Chondrocyte (in vitro differentiated cells): ENCODE measurements at regions not wholly inside any gene's neighbourhood (a gene's known extent, or its start where the extent isn't known, plus 50 kb on each side); places are given as distances from the start of the nearest gene placed in this dataset.

Experiments used
- DNase-seq: peaks from one replicate; pipeline ENCODE4 v3.0.0; 2021; ENCODE audit warnings: mixed read lengths, low spot score
- H3K27ac Mint-ChIP-seq: one replicate; pipeline ENCODE4 v1.8.0; 2021; ENCODE audit warnings: mild to moderate bottlenecking, moderate library complexity, mixed read lengths; ENCODE audit not compliant: unreplicated experiment
- H3K27me3 Mint-ChIP-seq: 2 replicates; pipeline ENCODE4 v1.8.0; 2021; ENCODE audit warnings: low read depth, mixed read lengths
- H3K36me3 Mint-ChIP-seq: 2 replicates; pipeline ENCODE4 v1.8.0; 2021; ENCODE audit warnings: low read depth, mixed read lengths
- H3K4me1 Mint-ChIP-seq: 2 replicates; pipeline ENCODE4 v1.8.0; 2021; ENCODE audit warnings: low read depth, mild to moderate bottlenecking, mixed read lengths
- H3K4me3 Mint-ChIP-seq: one replicate; pipeline ENCODE4 v1.8.0; 2021; ENCODE audit warnings: mild to moderate bottlenecking, moderate library complexity, mixed read lengths; ENCODE audit not compliant: unreplicated experiment
- H3K9me3 Mint-ChIP-seq: 2 replicates; pipeline ENCODE4 v1.8.0; 2021; ENCODE audit warnings: low read depth, mixed read lengths
- CTCF ChIP-seq: fragments of 200-600 bp; sonication (generic); IDR thresholded peaks from 2 replicates; pipeline ENCODE4 v1.5.0; 2021; ENCODE audit warnings: antibody characterized with exemption, mild to moderate bottlenecking, moderate library complexity

- H3K27ac Mint-ChIP-seq = no peak overlapping the region
- no peak overlapping the region for H3K4me3 Mint-ChIP-seq
- peaks cover 24% of the 10 kb centered on the region for H3K9me3 Mint-ChIP-seq
- no peaks in the 10 kb centered on the region for H3K4me1 Mint-ChIP-seq
- no peaks in the 10 kb centered on the region for H3K27me3 Mint-ChIP-seq
- TF ChIP-seq CTCF = no peak
- no peaks in the 10 kb centered on the region for H3K36me3 Mint-ChIP-seq
- no peak for DNase-seq
Measured at GRCh38 chr2:52844701-52845423, 922.7 kb upstream of the CHAC2 start.

- no peaks in the 10 kb centered on the region for H3K27me3 Mint-ChIP-seq
- H3K4me3 Mint-ChIP-seq = no peak overlapping the region
- H3K27ac Mint-ChIP-seq = no peak overlapping the region
- no peaks in the 10 kb centered on the region for H3K36me3 Mint-ChIP-seq
- no peak for DNase-seq
- H3K9me3 Mint-ChIP-seq = no peaks in the 10 kb centered on the region
- TF ChIP-seq CTCF = no peak
- H3K4me1 Mint-ChIP-seq = no peaks in the 10 kb centered on the region
Measured at GRCh38 chr2:52835909-52836308, 931.7 kb upstream of the CHAC2 start.

DNA sequence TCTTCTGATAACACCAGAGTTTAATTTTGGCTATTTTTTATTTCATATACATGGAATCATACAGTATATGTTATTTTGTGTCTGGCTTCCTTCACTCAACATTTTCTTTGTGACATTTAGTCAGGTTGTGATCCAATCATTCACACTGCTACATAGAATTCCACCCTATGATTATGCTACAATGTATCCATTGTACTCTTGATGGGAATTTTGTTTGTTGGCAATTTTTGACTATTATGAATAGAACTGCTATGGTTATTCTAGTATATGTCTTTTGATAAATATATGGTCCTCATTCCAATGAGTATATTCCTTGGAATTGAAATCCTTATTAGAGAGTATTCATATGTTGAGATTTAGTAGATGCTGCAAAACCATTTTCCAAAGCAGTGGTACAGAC lies 936.4 kb upstream of the CHAC2 start:
- H3K9me3 Mint-ChIP-seq = no peaks in the 10 kb centered on the region
- no peaks in the 10 kb centered on the region for H3K36me3 Mint-ChIP-seq
- no peak for TF ChIP-seq CTCF
- no peak overlapping the region for H3K27ac Mint-ChIP-seq
- no peaks in the 10 kb centered on the region for H3K4me1 Mint-ChIP-seq
- no peak overlapping the region for H3K4me3 Mint-ChIP-seq
- peaks cover 5% of the 10 kb centered on the region for H3K27me3 Mint-ChIP-seq
- no peak for DNase-seq

DNA sequence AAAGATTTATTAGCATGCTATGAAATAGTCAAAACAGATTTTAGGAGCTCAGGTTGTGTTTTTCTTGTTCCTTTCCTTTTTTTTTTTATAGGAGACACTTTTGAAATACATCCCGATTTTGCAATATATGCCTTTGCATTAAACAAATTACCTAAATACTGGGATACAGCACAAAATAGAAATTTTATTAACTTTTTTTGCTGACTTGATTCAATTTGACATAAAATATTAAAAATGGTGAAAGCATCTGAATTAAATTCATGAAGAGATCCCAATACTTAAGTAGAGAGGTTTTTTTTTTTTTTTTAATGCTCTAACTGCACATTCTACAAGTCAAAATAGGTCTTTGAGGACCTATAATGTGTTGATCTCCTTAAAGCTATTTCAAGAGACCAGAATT lies 939.5 kb upstream of the CHAC2 start:
- Mint-ChIP-seq H3K27me3 (peaks cover 5% of the 10 kb centered on the region), H3K27ac (no peak overlapping the region), H3K4me3 (no peak overlapping the region), H3K4me1 (no peaks in the 10 kb centered on the region), H3K9me3 (no peaks in the 10 kb centered on the region), H3K36me3 (no peaks in the 10 kb centered on the region)
- DNase-seq = no peak
- TF ChIP-seq CTCF = no peak

GRCh38 chr2:52821631-52822030 lies 946.0 kb upstream of the CHAC2 start:
- Mint-ChIP-seq H3K27ac (no peak overlapping the region), H3K36me3 (no peaks in the 10 kb centered on the region), H3K4me3 (no peak overlapping the region), H3K4me1 (no peaks in the 10 kb centered on the region), H3K27me3 (peaks cover 2% of the 10 kb centered on the region), H3K9me3 (no peaks in the 10 kb centered on the region)
- no peak for DNase-seq
- peak; percentile 27 for TF ChIP-seq CTCF
